Endothelial cell of hepatic sinusoid (primary cell): ENCODE measurements at regions not wholly inside any gene's neighbourhood (a gene's known extent, or its start where the extent isn't known, plus 50 kb on each side); places are given as distances from the start of the nearest gene placed in this dataset.
"Not testable (repeated sequence)": the region's sequence is repeated elsewhere in the genome, so short reads cannot be mapped to it uniquely, and the experiment has no call there.

Source experiments
- in situ Hi-C: cut with HindIII; loops from 2 replicates; pipeline ENCODE4 v1.10.0; 2017; ENCODE audit warnings: low sequenced_read_pairs

GRCh38 chr7:17396692-17397091, 98.2 kb downstream of the AHR start:
- in situ Hi-C loops: no loop called here

GRCh38 chr7:17401791-17402627, 103.6 kb downstream of the AHR start:
- in situ Hi-C loops: no loop called here

- in situ Hi-C loops: no loop called here
Measured at GRCh38 chr7:17402628-17403278, 104.3 kb downstream of the AHR start.

- in situ Hi-C loops: no loop called here
Measured at GRCh38 chr7:17404006-17404405, 105.6 kb downstream of the AHR start.

GRCh38 chr7:17405786-17406185, 107.3 kb downstream of the AHR start:
- in situ Hi-C loops: no loop called here

- in situ Hi-C loops: no loop called here
Measured at GRCh38 chr7:17406738-17407137, 108.3 kb downstream of the AHR start.

- in situ Hi-C loops: no loop called here
Measured at GRCh38 chr7:17407229-17407628, 108.8 kb downstream of the AHR start.

GRCh38 chr7:17408245-17408903, 109.9 kb downstream of the AHR start:
- in situ Hi-C loops: no loop called here

- in situ Hi-C loops: no loop called here
Measured at GRCh38 chr7:17408904-17409290, 110.4 kb downstream of the AHR start.

GRCh38 chr7:17411922-17412321, 113.5 kb downstream of the AHR start:
- in situ Hi-C loops: no loop called here

GRCh38 chr7:17412883-17413282, 114.4 kb downstream of the AHR start:
- in situ Hi-C loops: no loop called here

GRCh38 chr7:17415955-17416354, 117.5 kb downstream of the AHR start:
- in situ Hi-C loops: no loop called here

GRCh38 chr7:17420308-17421015, 122.0 kb downstream of the AHR start:
- in situ Hi-C loops: not testable (repeated sequence)

GRCh38 chr7:17421941-17422340, 123.5 kb downstream of the AHR start:
- in situ Hi-C loops: no loop called here

GRCh38 chr7:17422966-17423365, 124.5 kb downstream of the AHR start:
- in situ Hi-C loops: no loop called here

GRCh38 chr7:17427924-17428323, 129.5 kb downstream of the AHR start:
- in situ Hi-C loops: no loop called here

- in situ Hi-C loops: no loop called here
Measured at GRCh38 chr7:17429579-17429978, 131.1 kb downstream of the AHR start.

- in situ Hi-C loops: no loop called here
Measured at GRCh38 chr7:17432793-17433192, 134.3 kb downstream of the AHR start.

- in situ Hi-C loops: no loop called here
Measured at GRCh38 chr7:17434191-17434590, 135.7 kb downstream of the AHR start.

GRCh38 chr7:17434841-17435692, 136.6 kb downstream of the AHR start:
- in situ Hi-C loops: no loop called here
